ENCODE measurements at regions not wholly inside any gene's neighbourhood (a gene's known extent, or its start where the extent isn't known, plus 50 kb on each side); places are given as distances from the start of the nearest gene placed in this dataset.
A peak's percentile ranks its signal among the peaks of the same experiment; 100 is the strongest.
"Not testable (repeated sequence)": the region's sequence is repeated elsewhere in the genome, so short reads cannot be mapped to it uniquely, and the experiment has no call there.

- Mint-ChIP-seq H3K4me3 (no peak overlapping the region), H3K27me3 (ENCODE audit: low read depth in 3 of 3) (no peaks in the 10 kb centered on the region), H3K27ac (no peak overlapping the region), H3K4me1 (no peaks in the 10 kb centered on the region), H3K9me3 (peaks cover 0 to 10% (median 0%) of the 10 kb centered on the region in 6 donors), H3K36me3 (peaks cover 6 to 11% (median 8%) of the 10 kb centered on the region in 3 donors)
- DNase-seq, result no peak
Observed at GRCh38 chr13:88022431-88023208, 351.4 kb downstream of the SLITRK5 start.

DNA sequence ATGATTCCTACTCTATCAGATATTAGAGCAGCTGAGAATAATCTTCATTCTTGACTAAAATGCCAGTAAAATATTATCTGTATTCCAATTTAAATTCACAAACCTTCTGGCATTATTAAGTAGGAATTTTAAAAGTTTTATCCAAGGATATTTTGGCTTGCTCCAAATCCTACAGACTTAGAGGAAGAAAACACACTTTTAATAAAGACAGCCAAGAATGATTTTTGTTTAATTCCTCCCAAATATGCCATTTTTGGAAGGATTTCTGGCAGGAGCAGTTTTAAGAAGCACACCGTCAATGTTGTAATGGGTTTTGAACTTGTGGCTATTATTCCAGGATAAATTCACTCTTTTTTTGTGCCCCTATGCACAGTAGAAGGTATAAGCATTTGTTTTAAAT, 355.1 kb downstream of the SLITRK5 start:
- no peak for DNase-seq
- H3K4me3 Mint-ChIP-seq, result no peak overlapping the region
- H3K36me3 Mint-ChIP-seq, result peaks cover 0 to under 1% (median 0%) of the 10 kb centered on the region in 3 donors
- H3K4me1 Mint-ChIP-seq, result no peaks in the 10 kb centered on the region
- H3K9me3 Mint-ChIP-seq, result peaks cover 0 to 2% (median 0%) of the 10 kb centered on the region in 6 donors
- no peak overlapping the region for H3K27ac Mint-ChIP-seq
- H3K27me3 Mint-ChIP-seq (ENCODE audit: low read depth in 3 of 3), result no peaks in the 10 kb centered on the region

DNA sequence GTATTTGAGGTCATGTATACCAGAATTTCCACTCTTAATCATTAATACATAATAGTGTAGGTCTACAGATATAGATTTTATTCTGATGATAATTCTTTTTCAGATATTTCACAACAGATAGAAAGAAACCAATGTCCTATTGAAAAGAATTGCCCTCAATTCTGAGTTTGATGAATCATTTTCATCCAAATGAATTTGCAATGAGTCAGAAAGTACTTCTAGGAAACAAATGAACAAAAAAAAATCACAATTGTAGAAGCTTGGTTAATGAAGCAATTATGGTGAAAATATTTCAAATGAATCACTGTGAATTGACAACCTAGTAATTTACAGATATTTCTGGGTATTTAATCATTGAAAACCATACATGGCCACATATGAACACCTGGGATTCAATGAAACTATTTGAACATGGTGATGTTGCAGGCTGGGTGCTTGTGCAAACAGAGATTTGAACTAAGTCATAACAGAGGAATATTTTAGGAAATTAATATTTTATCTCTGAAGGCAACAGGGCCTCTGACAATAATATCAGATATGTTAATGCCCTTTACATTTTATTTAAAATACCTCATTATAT, 360.9 kb downstream of the SLITRK5 start:
- H3K4me1 Mint-ChIP-seq, result no peaks in the 10 kb centered on the region

GRCh38 chr13:88036205-88036604, 365.0 kb downstream of the SLITRK5 start:
- not testable (repeated sequence) for H3K4me1 Mint-ChIP-seq; DNase-seq; H3K27ac Mint-ChIP-seq; H3K36me3 Mint-ChIP-seq; H3K27me3 Mint-ChIP-seq (ENCODE audit: low read depth in 3 of 3); H3K4me3 Mint-ChIP-seq; H3K9me3 Mint-ChIP-seq

More for the DNA sequence above, 360.9 kb downstream of the SLITRK5 start:
- Mint-ChIP-seq H3K27ac (no peak overlapping the region), H3K36me3 (no peaks in the 10 kb centered on the region), H3K4me3 (no peak overlapping the region), H3K27me3 (ENCODE audit: low read depth in 3 of 3) (no peaks in the 10 kb centered on the region), H3K9me3 (no peaks in the 10 kb centered on the region)
- no peak for DNase-seq

DNA sequence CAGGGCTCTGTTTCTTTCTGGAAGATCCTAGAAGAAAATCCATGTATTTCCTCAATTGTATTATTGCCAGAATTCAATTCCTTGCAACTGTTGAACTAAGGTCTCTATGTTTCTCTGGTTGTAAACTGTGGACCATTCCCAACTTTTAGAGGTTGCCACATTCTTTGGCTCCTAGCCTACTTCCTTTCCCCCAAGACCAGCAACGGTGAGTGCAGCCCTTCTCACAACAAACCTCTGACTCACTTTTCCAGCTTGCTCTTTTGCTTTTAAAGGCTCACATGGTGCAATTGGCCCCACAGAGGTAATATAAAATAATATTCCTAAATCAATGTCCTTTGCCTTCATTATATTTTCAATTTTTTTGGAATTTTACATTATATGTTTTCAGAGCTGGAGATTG, 371.3 kb downstream of the SLITRK5 start:
- Mint-ChIP-seq H3K9me3 (no peaks in the 10 kb centered on the region), H3K36me3 (peaks cover 0 to 12% (median 0%) of the 10 kb centered on the region in 3 donors), H3K4me3 (no peak overlapping the region), H3K4me1 (no peaks in the 10 kb centered on the region), H3K27me3 (ENCODE audit: low read depth in 3 of 3) (no peaks in the 10 kb centered on the region), H3K27ac (no peak overlapping the region)
- DNase-seq, result no peak

- no peak overlapping the region for H3K27ac Mint-ChIP-seq
- H3K4me1 Mint-ChIP-seq, result no peaks in the 10 kb centered on the region
- peaks cover 0 to 3% (median 0%) of the 10 kb centered on the region in 3 donors for H3K27me3 Mint-ChIP-seq (ENCODE audit: low read depth in 3 of 3)
- peaks cover 0 to 2% (median 0%) of the 10 kb centered on the region in 6 donors for H3K9me3 Mint-ChIP-seq
- peaks cover 0 to 5% (median 0%) of the 10 kb centered on the region in 3 donors for H3K36me3 Mint-ChIP-seq
- DNase-seq, result no peak
- H3K4me3 Mint-ChIP-seq, result no peak overlapping the region
Observed at GRCh38 chr13:88051746-88052482, 380.7 kb downstream of the SLITRK5 start.

DNA sequence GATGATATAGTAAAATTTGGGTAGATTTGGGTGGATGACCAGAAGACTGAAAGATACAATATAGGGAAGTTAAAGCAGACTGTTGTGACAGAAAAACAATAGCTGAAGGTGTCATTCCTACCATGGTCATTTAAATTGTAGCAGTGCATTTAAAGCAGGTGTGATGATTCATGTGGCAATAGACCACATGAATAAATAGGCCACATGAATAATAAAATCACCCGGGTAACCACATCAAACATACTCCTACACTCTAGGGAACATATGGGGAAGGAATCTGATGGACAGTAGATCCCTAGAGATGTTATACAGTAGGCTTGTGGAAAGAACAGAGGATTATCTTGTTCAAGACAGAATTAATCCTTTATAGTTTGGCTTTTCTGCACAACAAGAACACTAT, 392.6 kb downstream of the SLITRK5 start:
- H3K4me1 Mint-ChIP-seq, result peaks cover 4 to 8% of the 10 kb centered on the region in 2 donors
- no peak overlapping the region for H3K27ac Mint-ChIP-seq

DNA sequence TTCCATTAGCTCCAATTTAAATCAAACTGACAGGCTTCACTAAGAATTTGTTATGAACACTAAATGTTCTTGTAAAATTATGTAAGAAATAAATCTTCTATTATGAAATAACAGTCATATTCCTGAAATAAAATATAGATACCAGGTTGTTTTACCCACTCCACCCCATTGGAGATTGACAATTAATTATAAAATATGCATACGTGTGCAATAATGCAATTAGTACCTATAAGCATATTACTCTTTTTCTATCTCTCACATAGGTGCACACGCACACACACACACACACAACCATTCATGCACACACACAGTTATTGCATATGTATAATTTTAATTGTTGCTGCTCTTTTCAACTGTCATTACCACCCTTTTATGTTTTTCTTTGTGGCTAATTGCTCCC, 395.7 kb downstream of the SLITRK5 start:
- no peaks in the 10 kb centered on the region for H3K36me3 Mint-ChIP-seq
- no peak overlapping the region for H3K4me3 Mint-ChIP-seq
- no peaks in the 10 kb centered on the region for H3K9me3 Mint-ChIP-seq
- H3K27ac Mint-ChIP-seq, result no peak overlapping the region
- no peak for DNase-seq
- peaks cover 4 to 8% of the 10 kb centered on the region in 2 donors for H3K4me1 Mint-ChIP-seq
- H3K27me3 Mint-ChIP-seq (ENCODE audit: low read depth in 3 of 3), result peaks cover 0 to 2% (median 0%) of the 10 kb centered on the region in 3 donors

More for the DNA sequence above, 392.6 kb downstream of the SLITRK5 start:
- Mint-ChIP-seq H3K9me3 (peaks cover 0 to 6% (median 0%) of the 10 kb centered on the region in 6 donors), H3K27me3 (ENCODE audit: low read depth in 3 of 3) (peaks cover 0 to 2% (median 0%) of the 10 kb centered on the region in 3 donors), H3K4me3 (no peak overlapping the region), H3K36me3 (peaks cover 0 to 1% (median 0%) of the 10 kb centered on the region in 3 donors)
- no peak for DNase-seq

DNA sequence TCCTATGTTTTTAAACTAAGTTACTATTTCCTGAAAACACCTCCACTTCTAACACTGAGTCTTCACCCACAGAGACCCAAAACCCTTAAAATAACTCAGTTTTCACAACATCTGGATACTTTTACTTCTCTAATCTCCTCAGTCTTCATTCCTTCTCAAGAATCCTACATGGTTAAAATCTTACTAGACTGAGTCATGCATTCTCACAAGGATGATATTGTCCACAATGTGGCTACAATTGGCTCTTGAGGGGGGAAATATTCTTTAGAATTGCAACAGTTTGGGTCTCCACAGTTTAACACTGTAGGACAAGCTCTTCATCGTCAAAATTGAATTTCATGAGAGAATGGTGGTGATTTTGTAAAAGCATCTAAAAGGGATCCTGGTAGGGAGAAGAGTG, 397.1 kb downstream of the SLITRK5 start:
- peaks cover 4 to 8% of the 10 kb centered on the region in 2 donors for H3K4me1 Mint-ChIP-seq
- H3K27ac Mint-ChIP-seq, result no peak overlapping the region
- H3K9me3 Mint-ChIP-seq, result no peaks in the 10 kb centered on the region
- peaks cover 0 to 2% (median 0%) of the 10 kb centered on the region in 3 donors for H3K27me3 Mint-ChIP-seq (ENCODE audit: low read depth in 3 of 3)
- H3K4me3 Mint-ChIP-seq, result no peak overlapping the region
- no peak for DNase-seq
- no peaks in the 10 kb centered on the region for H3K36me3 Mint-ChIP-seq

GRCh38 chr13:88068975-88069374, 397.8 kb downstream of the SLITRK5 start:
- no peaks in the 10 kb centered on the region for H3K36me3 Mint-ChIP-seq
- H3K27me3 Mint-ChIP-seq (ENCODE audit: low read depth in 3 of 3), result peaks cover 0 to 2% (median 0%) of the 10 kb centered on the region in 3 donors
- no peak overlapping the region for H3K4me3 Mint-ChIP-seq
- DNase-seq, result no peak
- peaks cover 2 to 8% of the 10 kb centered on the region in 2 donors for H3K4me1 Mint-ChIP-seq
- H3K9me3 Mint-ChIP-seq, result no peaks in the 10 kb centered on the region
- H3K27ac Mint-ChIP-seq, result no peak overlapping the region

DNA sequence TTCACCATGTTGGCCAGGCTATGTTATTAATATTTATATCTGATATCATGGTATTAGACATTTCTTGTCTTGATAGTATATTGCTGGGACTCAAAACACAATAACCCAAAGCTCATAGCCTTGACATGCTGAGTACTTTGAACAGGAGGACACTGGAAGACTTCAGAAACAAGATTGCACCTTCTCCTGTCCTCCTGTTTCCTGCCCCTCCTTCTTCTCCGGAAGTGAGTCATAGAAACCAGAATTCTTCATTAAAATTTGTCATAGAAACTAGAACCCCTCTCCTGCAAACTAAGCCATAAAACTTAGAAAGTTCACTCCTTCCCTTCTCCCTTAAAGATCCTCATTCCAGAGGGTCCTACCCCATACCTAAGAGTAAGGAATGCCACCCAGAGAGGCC, 400.2 kb downstream of the SLITRK5 start:
- H3K9me3 Mint-ChIP-seq, result no peaks in the 10 kb centered on the region
- H3K27me3 Mint-ChIP-seq (ENCODE audit: low read depth in 3 of 3), result peaks cover 0 to 2% (median 0%) of the 10 kb centered on the region in 3 donors
- no peaks in the 10 kb centered on the region for H3K36me3 Mint-ChIP-seq
- H3K4me3 Mint-ChIP-seq, result no peak overlapping the region
- no peak overlapping the region for H3K27ac Mint-ChIP-seq
- no peak for DNase-seq
- H3K4me1 Mint-ChIP-seq, result peaks cover 2 to 8% of the 10 kb centered on the region in 2 donors

DNA sequence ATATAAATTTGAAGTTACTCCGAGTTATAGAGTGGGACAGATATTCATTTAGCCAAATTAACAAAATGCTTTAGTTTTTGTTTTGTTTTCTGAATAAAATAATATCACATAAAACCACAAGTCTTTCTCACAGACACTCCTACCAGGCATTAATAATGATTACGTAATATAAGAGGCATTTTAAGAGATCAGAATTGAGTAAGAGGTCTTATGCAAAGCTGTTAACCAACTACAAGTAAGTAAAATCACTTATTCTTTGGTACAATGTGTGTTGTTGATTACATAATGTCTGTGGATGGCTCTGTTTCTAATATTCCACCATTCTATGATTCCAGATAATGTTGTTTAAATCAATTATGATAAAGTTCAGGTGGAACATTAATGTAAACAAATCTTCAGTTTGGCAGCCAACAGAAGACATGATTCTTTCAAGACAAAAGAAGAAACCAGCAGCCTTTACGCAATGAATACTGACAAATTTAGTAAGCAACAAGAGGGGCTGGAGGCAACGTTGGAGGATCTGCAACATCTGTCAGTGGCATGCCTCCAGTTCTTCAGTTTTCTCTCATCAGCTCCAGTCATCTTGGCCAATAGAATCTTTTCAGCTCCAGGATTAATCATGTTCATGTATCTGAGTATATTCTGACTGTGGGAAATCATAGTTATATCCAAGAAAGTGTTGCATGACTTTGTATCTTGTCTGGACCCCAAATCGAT, 403.8 kb downstream of the SLITRK5 start:
- DNase-seq, result no peak
- Mint-ChIP-seq H3K27me3 (ENCODE audit: low read depth in 3 of 3) (peaks cover 0 to 2% (median 0%) of the 10 kb centered on the region in 3 donors), H3K27ac (no peak overlapping the region), H3K36me3 (no peaks in the 10 kb centered on the region), H3K4me3 (no peak overlapping the region), H3K9me3 (no peaks in the 10 kb centered on the region), H3K4me1 (no peaks in the 10 kb centered on the region)

GRCh38 chr13:88085036-88085435, 413.9 kb downstream of the SLITRK5 start:
- no peaks in the 10 kb centered on the region for H3K36me3 Mint-ChIP-seq
- peak overlapping the region in 1 of 6 donors; percentile 6 for H3K27ac Mint-ChIP-seq
- peaks cover 13 to 19% of the 10 kb centered on the region in 2 donors for H3K4me1 Mint-ChIP-seq
- no peak for DNase-seq
- no peak overlapping the region for H3K4me3 Mint-ChIP-seq
- no peaks in the 10 kb centered on the region for H3K27me3 Mint-ChIP-seq (ENCODE audit: low read depth in 3 of 3)
- H3K9me3 Mint-ChIP-seq, result no peaks in the 10 kb centered on the region

Data from immature natural killer cell (primary cell).